ENCODE measurements at regions not wholly inside any gene's neighbourhood (a gene's known extent, or its start where the extent isn't known, plus 50 kb on each side); places are given as distances from the start of the nearest gene placed in this dataset.

- no peak for DNase-seq (ENCODE audit: low spot score)
Observed at GRCh38 chr1:232310541-232310940, 319.4 kb downstream of the SIPA1L2 start.

- DNase-seq (ENCODE audit: low spot score), result no peak
Observed at GRCh38 chr1:232308616-232309015, 321.3 kb downstream of the SIPA1L2 start.

- DNase-seq (ENCODE audit: low spot score), result no peak
Observed at GRCh38 chr1:232307296-232308017, 322.5 kb downstream of the SIPA1L2 start.

GRCh38 chr1:232306269-232306961, 323.5 kb downstream of the SIPA1L2 start:
- DNase-seq (ENCODE audit: low spot score), result no peak

GRCh38 chr1:232305050-232305449, 324.9 kb downstream of the SIPA1L2 start:
- no peak for DNase-seq (ENCODE audit: low spot score)

- no peak for DNase-seq (ENCODE audit: low spot score)
Observed at GRCh38 chr1:232303222-232303620, 326.7 kb downstream of the SIPA1L2 start.

GRCh38 chr1:232302376-232303221, 327.3 kb downstream of the SIPA1L2 start:
- no peak for DNase-seq (ENCODE audit: low spot score)

GRCh38 chr1:232301246-232301645, 328.7 kb downstream of the SIPA1L2 start:
- DNase-seq (ENCODE audit: low spot score), result no peak

- no peak for DNase-seq (ENCODE audit: low spot score)
Observed at GRCh38 chr1:232300466-232300865, 329.5 kb downstream of the SIPA1L2 start.

- DNase-seq (ENCODE audit: low spot score), result no peak
Observed at GRCh38 chr1:232296461-232296860, 333.5 kb downstream of the SIPA1L2 start.

- DNase-seq (ENCODE audit: low spot score), result no peak
Observed at GRCh38 chr1:232293361-232293760, 336.6 kb downstream of the SIPA1L2 start.

- no peak for DNase-seq (ENCODE audit: low spot score)
Observed at GRCh38 chr1:232292818-232293217, 337.1 kb downstream of the SIPA1L2 start.

GRCh38 chr1:232292239-232292638, 337.7 kb downstream of the SIPA1L2 start:
- no peak for DNase-seq (ENCODE audit: low spot score)

- DNase-seq (ENCODE audit: low spot score), result no peak
Observed at GRCh38 chr1:232291681-232292080, 338.3 kb downstream of the SIPA1L2 start.

- no peak for DNase-seq (ENCODE audit: low spot score)
Observed at GRCh38 chr1:232291261-232291660, 338.7 kb downstream of the SIPA1L2 start.

- no peak for DNase-seq (ENCODE audit: low spot score)
Observed at GRCh38 chr1:232290570-232290969, 339.4 kb downstream of the SIPA1L2 start.

GRCh38 chr1:232287676-232288569, 342.0 kb downstream of the SIPA1L2 start:
- no peak for DNase-seq (ENCODE audit: low spot score)

- DNase-seq (ENCODE audit: low spot score), result no peak
Observed at GRCh38 chr1:232285138-232285537, 344.8 kb downstream of the SIPA1L2 start.

GRCh38 chr1:232283864-232284263, 346.1 kb downstream of the SIPA1L2 start:
- DNase-seq (ENCODE audit: low spot score), result no peak

- no peak for DNase-seq (ENCODE audit: low spot score)
Observed at GRCh38 chr1:232282498-232282897, 347.4 kb downstream of the SIPA1L2 start.

- DNase-seq (ENCODE audit: low spot score), result no peak
Observed at GRCh38 chr1:232280910-232281309, 349.0 kb downstream of the SIPA1L2 start.

GRCh38 chr1:232279909-232280400, 350.0 kb downstream of the SIPA1L2 start:
- no peak for DNase-seq (ENCODE audit: low spot score)

Data from GM03348 (cell line).